Nephron progenitor cell (in vitro differentiated cells): ENCODE measurements at regions not wholly inside any gene's neighbourhood (a gene's known extent, or its start where the extent isn't known, plus 50 kb on each side); places are given as distances from the start of the nearest gene placed in this dataset.

Experiments
- DNase-seq: peaks from one replicate; pipeline ENCODE4 v3.0.0; 2021
- H3K27ac Mint-ChIP-seq: 2 replicates; pipeline ENCODE4 v1.8.0; 2021; ENCODE audit warnings: mild to moderate bottlenecking, moderate library complexity, mixed read lengths
- H3K27me3 Mint-ChIP-seq: 2 replicates; pipeline ENCODE4 v1.8.0; 2021; ENCODE audit warnings: mild to moderate bottlenecking, low read depth, mixed read lengths; ENCODE audit not compliant: poor library complexity
- H3K36me3 Mint-ChIP-seq: 2 replicates; pipeline ENCODE4 v1.8.0; 2021; ENCODE audit warnings: low read depth, mixed read lengths
- H3K4me1 Mint-ChIP-seq: 2 replicates; pipeline ENCODE4 v1.8.0; 2021; ENCODE audit warnings: mixed read lengths
- H3K4me3 Mint-ChIP-seq: 2 replicates; pipeline ENCODE4 v1.8.0; 2021; ENCODE audit warnings: mild to moderate bottlenecking, moderate library complexity, mixed read lengths
- H3K9me3 Mint-ChIP-seq: 2 replicates; pipeline ENCODE4 v1.8.0; 2021; ENCODE audit warnings: mild to moderate bottlenecking, moderate library complexity, mixed read lengths
- TF ChIP-seq, protein P1 (sequence below): fragments of 200-600 bp; sonication (generic); IDR thresholded peaks from 2 replicates; pipeline ENCODE4 v1.5.0; 2021; ENCODE audit warnings: antibody characterized with exemption

DNA sequence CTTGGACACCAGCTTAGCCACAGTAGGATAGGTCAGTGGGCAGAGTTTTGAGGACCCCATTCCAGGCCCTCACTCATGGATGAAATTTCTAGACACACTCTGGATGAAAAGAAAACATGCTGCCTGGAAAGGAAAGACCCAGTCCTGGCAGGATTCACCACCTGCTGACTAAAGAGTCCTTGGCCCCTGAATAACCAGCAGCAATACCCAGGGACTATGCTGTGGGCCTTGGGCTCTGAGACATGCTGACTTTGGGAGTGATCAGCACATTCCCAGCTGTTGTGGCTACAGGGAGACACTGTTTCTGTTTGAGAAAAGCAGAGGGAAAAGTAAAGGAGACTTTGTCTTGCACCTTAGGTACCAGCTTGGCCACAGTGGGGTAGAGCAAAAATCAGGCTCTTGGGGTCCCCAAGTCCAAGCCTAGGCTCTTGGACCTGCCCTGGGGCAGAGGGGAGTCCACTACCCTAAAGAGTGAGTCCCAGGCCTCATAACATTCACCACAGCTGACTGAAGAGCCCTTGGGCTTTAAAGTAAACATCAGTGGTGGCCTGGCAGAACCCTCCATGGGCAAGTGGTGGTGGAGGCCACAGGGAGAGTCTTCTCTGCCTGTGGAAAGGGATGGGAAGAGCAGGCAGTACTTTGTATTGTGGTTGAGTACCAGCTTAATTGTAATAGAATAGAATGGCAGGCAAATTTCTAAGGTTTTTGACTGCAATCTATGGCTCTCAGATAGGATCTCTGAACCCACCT lies 516.8 kb downstream of the BCKDHB start:
- H3K36me3 Mint-ChIP-seq, result no peaks in the 10 kb centered on the region
- H3K27ac Mint-ChIP-seq, result no peak overlapping the region
- H3K27me3 Mint-ChIP-seq, result peaks cover 3% of the 10 kb centered on the region
- H3K9me3 Mint-ChIP-seq, result peaks cover 31% of the 10 kb centered on the region
- no peaks in the 10 kb centered on the region for H3K4me1 Mint-ChIP-seq
- TF ChIP-seq, protein P1, sequence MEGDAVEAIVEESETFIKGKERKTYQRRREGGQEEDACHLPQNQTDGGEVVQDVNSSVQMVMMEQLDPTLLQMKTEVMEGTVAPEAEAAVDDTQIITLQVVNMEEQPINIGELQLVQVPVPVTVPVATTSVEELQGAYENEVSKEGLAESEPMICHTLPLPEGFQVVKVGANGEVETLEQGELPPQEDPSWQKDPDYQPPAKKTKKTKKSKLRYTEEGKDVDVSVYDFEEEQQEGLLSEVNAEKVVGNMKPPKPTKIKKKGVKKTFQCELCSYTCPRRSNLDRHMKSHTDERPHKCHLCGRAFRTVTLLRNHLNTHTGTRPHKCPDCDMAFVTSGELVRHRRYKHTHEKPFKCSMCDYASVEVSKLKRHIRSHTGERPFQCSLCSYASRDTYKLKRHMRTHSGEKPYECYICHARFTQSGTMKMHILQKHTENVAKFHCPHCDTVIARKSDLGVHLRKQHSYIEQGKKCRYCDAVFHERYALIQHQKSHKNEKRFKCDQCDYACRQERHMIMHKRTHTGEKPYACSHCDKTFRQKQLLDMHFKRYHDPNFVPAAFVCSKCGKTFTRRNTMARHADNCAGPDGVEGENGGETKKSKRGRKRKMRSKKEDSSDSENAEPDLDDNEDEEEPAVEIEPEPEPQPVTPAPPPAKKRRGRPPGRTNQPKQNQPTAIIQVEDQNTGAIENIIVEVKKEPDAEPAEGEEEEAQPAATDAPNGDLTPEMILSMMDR, result no peak
- no peak overlapping the region for H3K4me3 Mint-ChIP-seq
- no peak for DNase-seq

DNA sequence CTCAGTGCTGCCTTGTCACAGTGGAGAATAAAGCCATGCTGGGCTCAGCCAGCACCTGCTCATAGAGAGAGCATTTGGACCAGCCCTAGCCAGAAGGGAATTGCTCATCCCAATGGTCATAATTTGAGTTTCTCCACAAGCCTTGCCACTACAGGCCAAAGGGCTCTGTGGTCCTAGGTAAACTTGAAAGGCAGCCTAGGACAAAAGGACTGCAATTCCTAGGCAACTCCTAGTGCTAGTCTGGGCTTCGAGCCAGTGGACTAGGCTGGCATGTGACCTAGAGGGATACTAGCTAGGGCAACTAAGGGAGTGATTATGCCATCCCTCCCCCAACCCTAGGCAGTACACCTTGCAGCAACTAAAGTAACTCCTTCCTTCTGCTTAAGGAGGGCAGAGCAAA lies 516.2 kb downstream of the BCKDHB start:
- H3K4me1 Mint-ChIP-seq, result no peaks in the 10 kb centered on the region
- peaks cover 31% of the 10 kb centered on the region for H3K9me3 Mint-ChIP-seq
- DNase-seq, result no peak
- H3K4me3 Mint-ChIP-seq, result no peak overlapping the region
- H3K27me3 Mint-ChIP-seq, result peaks cover 3% of the 10 kb centered on the region
- H3K36me3 Mint-ChIP-seq, result no peaks in the 10 kb centered on the region
- TF ChIP-seq, protein P1, result no peak
- H3K27ac Mint-ChIP-seq, result no peak overlapping the region

DNA sequence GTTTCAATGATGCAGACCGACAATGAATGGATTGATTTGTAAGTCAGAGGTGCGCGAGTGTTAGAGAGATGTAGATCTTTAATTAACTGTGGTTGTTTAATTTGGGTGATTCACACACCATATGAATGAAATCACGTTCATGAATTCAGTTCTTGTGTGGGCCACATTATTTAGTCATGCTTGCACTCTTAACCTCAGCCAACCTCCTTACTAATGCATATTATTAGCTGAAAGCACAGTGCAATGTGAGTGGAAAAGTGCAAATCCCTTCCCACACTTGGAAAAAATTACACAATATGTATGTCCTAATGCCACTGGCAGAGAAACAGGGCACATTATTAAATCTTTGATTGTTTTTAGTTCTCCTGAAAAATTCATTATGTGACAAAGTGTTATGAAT lies 512.5 kb downstream of the BCKDHB start:
- Mint-ChIP-seq H3K4me1 (no peaks in the 10 kb centered on the region), H3K27ac (no peak overlapping the region), H3K4me3 (no peak overlapping the region), H3K9me3 (peaks cover 8% of the 10 kb centered on the region), H3K27me3 (peaks cover 3% of the 10 kb centered on the region), H3K36me3 (no peaks in the 10 kb centered on the region)
- DNase-seq, result no peak
- TF ChIP-seq, protein P1, result no peak

DNA sequence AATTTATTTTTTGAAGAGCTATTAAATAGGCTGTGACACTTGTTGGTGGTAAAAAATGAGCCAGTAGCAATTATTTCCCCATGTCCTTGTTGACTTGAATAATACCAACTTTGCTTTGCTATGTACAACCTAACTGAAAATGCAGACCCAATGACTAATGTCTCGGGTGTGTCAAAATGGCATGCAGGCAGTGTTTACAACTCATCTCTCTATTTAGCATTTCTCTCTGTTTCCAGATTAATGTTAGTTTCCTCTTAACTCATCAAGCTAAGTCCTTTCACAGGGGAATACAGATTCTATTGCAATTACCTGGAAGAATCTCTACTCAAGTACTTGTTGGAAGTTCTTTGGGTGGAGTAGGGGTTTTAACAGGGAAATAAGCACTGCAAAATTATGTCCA lies 504.4 kb downstream of the BCKDHB start:
- Mint-ChIP-seq H3K9me3 (peaks cover 22% of the 10 kb centered on the region), H3K36me3 (no peaks in the 10 kb centered on the region), H3K27me3 (no peaks in the 10 kb centered on the region), H3K4me3 (no peak overlapping the region), H3K4me1 (no peaks in the 10 kb centered on the region), H3K27ac (no peak overlapping the region)
- DNase-seq, result no peak
- TF ChIP-seq, protein P1, result no peak

DNA sequence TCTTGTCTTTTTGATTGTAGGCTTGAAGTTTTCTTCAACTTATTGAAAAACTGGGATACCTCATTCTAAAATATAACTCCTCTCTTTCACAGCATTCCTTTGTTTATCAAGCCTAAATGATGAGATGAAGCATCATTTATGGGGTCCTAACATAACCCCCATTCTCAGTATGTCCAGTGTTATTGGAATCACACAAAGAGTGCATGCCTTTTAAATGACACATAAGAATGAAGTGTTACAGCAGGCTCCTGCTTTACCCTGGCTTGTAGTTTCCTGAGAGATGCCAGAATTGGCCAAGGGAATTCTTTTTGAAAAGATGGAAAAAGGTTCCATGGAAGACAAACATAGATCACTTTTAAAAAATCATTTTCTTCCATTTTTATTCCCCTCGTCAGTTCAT lies 502.4 kb downstream of the BCKDHB start:
- Mint-ChIP-seq H3K9me3 (peaks cover 17% of the 10 kb centered on the region), H3K4me3 (no peak overlapping the region), H3K36me3 (no peaks in the 10 kb centered on the region), H3K27ac (no peak overlapping the region), H3K4me1 (no peaks in the 10 kb centered on the region), H3K27me3 (no peaks in the 10 kb centered on the region)
- TF ChIP-seq, protein P1, result no peak
- no peak for DNase-seq

DNA sequence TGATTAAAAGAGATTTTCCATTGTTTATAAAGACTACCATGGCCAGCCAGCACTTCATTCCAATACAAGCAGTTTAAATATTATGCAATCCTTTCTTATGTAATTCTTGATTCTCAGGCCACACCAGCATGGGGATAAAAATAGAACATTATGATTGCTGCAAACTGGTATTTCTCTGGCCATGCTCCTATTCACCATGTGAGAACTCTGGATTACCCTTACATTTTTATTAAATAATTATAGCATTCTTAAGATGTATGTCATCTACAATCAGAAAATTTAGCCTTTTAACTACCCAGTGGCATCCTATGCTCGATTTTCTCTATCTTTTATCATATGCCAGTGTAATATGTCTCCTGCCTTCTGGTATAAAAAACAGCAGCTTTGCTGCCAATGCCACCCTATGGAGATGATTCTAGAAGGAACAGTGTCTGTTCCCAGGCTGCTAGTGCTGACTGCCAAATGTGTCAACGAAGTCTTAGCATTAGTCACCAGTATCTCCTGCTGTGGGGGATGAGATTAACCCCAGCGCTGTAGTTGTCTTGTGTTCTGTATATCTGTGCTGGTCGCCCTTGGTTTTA lies 501.4 kb downstream of the BCKDHB start:
- no peak overlapping the region for H3K4me3 Mint-ChIP-seq
- H3K36me3 Mint-ChIP-seq, result no peaks in the 10 kb centered on the region
- H3K9me3 Mint-ChIP-seq, result peaks cover 7% of the 10 kb centered on the region
- no peak for DNase-seq
- H3K27ac Mint-ChIP-seq, result no peak overlapping the region
- no peaks in the 10 kb centered on the region for H3K27me3 Mint-ChIP-seq
- H3K4me1 Mint-ChIP-seq, result no peaks in the 10 kb centered on the region
- TF ChIP-seq, protein P1, result no peak
